AG09319 (cell line): ENCODE measurements at regions not wholly inside any gene's neighbourhood (a gene's known extent, or its start where the extent isn't known, plus 50 kb on each side); places are given as distances from the start of the nearest gene placed in this dataset.

Experiments used
- DNase-seq: peaks from one replicate; pipeline ENCODE4 v3.0.0-alpha.2; 2010; ENCODE audit warnings: low read depth; ENCODE audit errors: extremely low read depth
- TF ChIP-seq, protein P1 (sequence below): IDR thresholded peaks from 2 replicates; pipeline ENCODE4 v1.5.1; 2011; ENCODE audit warnings: low read depth, mild to moderate bottlenecking, inconsistent platforms, low read length, moderate library complexity

- no peak for DNase-seq
- TF ChIP-seq, protein P1, sequence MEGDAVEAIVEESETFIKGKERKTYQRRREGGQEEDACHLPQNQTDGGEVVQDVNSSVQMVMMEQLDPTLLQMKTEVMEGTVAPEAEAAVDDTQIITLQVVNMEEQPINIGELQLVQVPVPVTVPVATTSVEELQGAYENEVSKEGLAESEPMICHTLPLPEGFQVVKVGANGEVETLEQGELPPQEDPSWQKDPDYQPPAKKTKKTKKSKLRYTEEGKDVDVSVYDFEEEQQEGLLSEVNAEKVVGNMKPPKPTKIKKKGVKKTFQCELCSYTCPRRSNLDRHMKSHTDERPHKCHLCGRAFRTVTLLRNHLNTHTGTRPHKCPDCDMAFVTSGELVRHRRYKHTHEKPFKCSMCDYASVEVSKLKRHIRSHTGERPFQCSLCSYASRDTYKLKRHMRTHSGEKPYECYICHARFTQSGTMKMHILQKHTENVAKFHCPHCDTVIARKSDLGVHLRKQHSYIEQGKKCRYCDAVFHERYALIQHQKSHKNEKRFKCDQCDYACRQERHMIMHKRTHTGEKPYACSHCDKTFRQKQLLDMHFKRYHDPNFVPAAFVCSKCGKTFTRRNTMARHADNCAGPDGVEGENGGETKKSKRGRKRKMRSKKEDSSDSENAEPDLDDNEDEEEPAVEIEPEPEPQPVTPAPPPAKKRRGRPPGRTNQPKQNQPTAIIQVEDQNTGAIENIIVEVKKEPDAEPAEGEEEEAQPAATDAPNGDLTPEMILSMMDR: no peak
These were observed 144.1 kb upstream of the CTTNBP2NL start for GRCh38 chr1:112251766-112252506.

GRCh38 chr1:112253366-112253765 lies 142.6 kb upstream of the CTTNBP2NL start:
- TF ChIP-seq, protein P1: no peak
- no peak for DNase-seq

- TF ChIP-seq, protein P1: no peak
- DNase-seq: no peak
These were observed 140.9 kb upstream of the CTTNBP2NL start for GRCh38 chr1:112255080-112255479.

DNA sequence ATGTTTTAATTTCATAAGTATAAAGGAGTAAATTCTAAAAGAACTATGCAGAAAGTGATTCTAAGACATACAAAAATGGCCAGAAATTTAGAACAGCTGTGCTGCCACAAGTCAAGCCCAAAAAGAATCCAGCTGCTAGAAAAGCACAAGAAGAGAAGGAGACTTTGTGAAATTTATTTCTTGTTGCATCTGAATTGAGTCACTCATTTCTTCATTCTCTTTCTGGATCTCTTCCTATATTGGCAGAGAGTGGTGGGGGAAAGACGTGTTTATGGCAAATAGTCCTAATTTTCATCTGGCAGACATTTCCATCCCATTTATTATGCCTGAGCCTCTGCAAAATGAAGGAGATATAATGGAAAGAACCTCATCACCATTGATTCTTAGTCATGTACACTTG lies 139.6 kb upstream of the CTTNBP2NL start:
- DNase-seq: no peak
- TF ChIP-seq, protein P1: no peak

GRCh38 chr1:112257043-112257835 lies 138.8 kb upstream of the CTTNBP2NL start:
- DNase-seq: no peak
- TF ChIP-seq, protein P1: no peak

DNA sequence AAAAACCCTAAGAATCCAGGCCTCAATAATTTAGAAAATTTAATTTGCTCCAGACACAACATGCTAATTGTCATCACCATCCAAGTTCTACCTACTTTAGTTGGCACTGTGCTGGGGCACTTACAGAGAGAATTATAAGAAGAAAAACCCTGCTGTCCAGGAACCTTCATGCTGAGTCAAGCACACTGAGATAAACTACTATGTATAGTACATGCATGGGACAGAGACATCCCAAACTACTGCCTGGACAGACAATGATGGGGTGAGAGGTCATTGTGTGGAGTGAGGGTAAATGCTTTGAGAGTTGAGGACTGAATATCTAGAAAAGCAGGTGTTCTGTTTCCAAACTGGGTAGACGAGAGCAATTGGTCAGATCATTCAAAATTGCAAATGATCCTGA lies 135.3 kb upstream of the CTTNBP2NL start:
- no peak for DNase-seq

More for the DNA sequence above, 135.3 kb upstream of the CTTNBP2NL start:
- TF ChIP-seq, protein P1: no peak
